AG10803 (cell line): ENCODE measurements at regions not wholly inside any gene's neighbourhood (a gene's known extent, or its start where the extent isn't known, plus 50 kb on each side); places are given as distances from the start of the nearest gene placed in this dataset.

ENCODE experiments used
- DNase-seq: peaks from one replicate; pipeline ENCODE4 v3.0.0; 2010; ENCODE audit warnings: low read depth
- H3K4me3 ChIP-seq: 2 replicates; pipeline ENCODE4 v1.5.1; 2011; ENCODE audit warnings: mild to moderate bottlenecking, low read length, control low read depth
- TF ChIP-seq, protein P1 (sequence below): conservative IDR thresholded peaks from 2 replicates; pipeline ENCODE4 v1.5.1; 2011; ENCODE audit warnings: mild to moderate bottlenecking, low read length, control low read depth, inconsistent platforms

- TF ChIP-seq, protein P1, sequence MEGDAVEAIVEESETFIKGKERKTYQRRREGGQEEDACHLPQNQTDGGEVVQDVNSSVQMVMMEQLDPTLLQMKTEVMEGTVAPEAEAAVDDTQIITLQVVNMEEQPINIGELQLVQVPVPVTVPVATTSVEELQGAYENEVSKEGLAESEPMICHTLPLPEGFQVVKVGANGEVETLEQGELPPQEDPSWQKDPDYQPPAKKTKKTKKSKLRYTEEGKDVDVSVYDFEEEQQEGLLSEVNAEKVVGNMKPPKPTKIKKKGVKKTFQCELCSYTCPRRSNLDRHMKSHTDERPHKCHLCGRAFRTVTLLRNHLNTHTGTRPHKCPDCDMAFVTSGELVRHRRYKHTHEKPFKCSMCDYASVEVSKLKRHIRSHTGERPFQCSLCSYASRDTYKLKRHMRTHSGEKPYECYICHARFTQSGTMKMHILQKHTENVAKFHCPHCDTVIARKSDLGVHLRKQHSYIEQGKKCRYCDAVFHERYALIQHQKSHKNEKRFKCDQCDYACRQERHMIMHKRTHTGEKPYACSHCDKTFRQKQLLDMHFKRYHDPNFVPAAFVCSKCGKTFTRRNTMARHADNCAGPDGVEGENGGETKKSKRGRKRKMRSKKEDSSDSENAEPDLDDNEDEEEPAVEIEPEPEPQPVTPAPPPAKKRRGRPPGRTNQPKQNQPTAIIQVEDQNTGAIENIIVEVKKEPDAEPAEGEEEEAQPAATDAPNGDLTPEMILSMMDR, result no peak
- no peak overlapping the region for H3K4me3 ChIP-seq
- no peak for DNase-seq
Measured at GRCh38 chrX:96027407-96027806, 657.2 kb upstream of the DIAPH2 start.

DNA sequence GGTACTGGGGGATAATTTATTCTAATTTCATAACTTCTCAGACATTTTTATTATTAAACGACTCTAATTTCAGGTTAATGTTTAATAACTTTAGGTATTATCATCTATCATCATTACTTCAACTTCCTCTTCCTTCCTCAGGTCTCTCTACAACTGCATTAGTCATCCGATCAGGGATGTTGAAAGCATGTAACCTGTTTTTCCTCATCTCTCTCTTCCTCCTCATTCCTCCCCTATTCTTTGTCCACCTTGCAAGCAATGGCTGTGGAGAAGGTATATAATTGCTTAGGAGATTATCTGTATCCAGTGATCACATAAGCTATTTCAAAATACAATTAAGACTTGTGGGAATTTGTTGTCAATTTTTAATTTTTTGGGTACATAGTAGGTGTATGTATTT lies 632.6 kb upstream of the DIAPH2 start:
- TF ChIP-seq, protein P1, result no peak
- no peak overlapping the region for H3K4me3 ChIP-seq
- DNase-seq, result no peak

DNA sequence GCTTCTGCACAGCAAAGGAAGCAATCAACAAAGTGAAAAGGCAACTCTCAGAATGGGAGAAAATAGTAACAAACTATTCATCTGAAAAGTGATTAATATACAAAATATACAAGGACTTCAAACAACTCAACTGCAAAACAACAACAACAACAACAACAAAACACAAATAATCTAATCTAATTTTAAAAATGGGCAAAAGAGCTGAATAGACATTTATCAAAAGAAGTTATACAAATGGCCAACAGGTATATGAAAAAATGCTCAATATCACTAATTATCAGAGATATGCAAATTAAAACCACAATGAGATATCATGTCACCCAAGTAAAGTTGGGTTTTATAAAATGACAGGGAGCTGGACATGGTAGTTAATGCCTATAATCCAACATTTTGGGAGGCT lies 602.8 kb upstream of the DIAPH2 start:
- DNase-seq, result no peak
- TF ChIP-seq, protein P1, result no peak
- no peak overlapping the region for H3K4me3 ChIP-seq

DNA sequence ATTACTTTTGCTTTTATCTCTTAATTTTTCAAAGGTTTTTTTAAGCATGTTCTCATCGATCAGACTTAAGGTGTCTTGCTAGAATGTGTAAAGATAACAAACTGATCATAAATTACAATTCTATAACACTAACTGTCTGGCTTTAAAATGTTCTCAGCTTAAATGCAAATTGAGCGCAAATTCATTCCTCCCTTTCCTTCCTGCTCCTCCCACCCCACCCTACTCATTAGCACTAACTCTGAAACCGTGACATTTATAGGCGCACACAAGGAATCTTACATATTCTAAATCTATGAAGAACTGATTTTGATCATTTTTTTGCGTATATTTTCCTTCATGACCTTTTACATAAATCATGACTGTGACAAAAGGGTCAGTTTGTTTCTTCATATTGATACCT lies 590.0 kb upstream of the DIAPH2 start:
- DNase-seq, result no peak
- no peak overlapping the region for H3K4me3 ChIP-seq
- TF ChIP-seq, protein P1, result no peak

DNA sequence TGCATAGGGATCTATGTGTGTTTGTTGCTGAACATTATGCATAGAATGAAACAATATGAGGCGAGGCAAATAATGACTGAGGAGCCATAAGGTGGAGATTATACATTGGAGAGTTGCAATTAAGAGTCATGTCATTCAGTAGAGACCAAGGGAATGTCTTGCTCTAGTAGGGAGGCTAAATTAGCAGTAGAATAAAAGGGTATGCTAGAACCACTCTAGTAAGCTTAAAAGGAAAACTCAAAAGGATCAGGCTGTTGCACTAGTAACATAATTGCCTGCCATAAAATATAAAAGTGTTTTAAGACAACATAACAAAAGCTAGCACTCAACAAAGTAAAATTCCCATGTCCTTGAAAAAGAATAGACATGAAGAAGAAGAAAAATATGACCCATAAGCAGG lies 586.2 kb upstream of the DIAPH2 start:
- TF ChIP-seq, protein P1, result no peak
- no peak overlapping the region for H3K4me3 ChIP-seq
- DNase-seq, result no peak

DNA sequence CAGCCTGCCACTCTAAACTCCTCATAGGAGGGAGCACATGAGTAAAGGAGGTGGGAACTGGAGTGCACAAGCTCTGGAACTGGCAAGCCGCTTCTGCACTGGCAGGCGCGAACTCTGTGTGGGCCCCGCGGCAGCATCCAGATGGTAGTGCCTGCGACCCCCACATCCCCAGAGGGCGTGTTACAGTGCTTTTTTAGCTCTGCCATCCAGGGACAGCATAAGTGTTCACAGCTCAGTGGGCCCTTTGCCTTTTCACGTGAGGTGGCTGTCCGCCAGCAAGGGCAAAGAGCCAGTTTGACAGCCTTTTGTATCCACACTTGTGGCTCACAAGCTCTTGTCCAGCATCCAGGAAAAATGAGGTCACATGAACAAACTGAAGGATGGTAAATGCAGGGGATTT lies 581.6 kb upstream of the DIAPH2 start:
- TF ChIP-seq, protein P1, result no peak
- no peak overlapping the region for H3K4me3 ChIP-seq
- no peak for DNase-seq

GRCh38 chrX:96112689-96113088 lies 572.0 kb upstream of the DIAPH2 start:
- DNase-seq, result no peak
- no peak overlapping the region for H3K4me3 ChIP-seq
- TF ChIP-seq, protein P1, result no peak
